GM12878 (cell line): ENCODE measurements at regions not wholly inside any gene's neighbourhood (a gene's known extent, or its start where the extent isn't known, plus 50 kb on each side); places are given as distances from the start of the nearest gene placed in this dataset.

Experiments
- ATAC-seq: fragments of 200-7000 bp; cut with Tn5 transposase; 3 replicates; pipeline ENCODE4 v1.9.1; 2020; ENCODE audit warnings: mild to moderate bottlenecking, moderate library complexity
- BruUV-seq: library from RNA; stranded (reverse); fragments of 400-500 nt; replicated peaks from 2 replicates; lab custom pipeline; 2021; lab: Mats Ljungman, UMichigan
- CTCF ChIA-PET: fragments of 300-600 bp; sonication (Branson Sonifier 250); formaldehyde crosslinking; extraction: SDS; loops from one replicate; lab custom pipeline; 2021; ENCODE audit warnings: inconsistent platforms; lab: Yijun Ruan, JAX
- POLR2A ChIA-PET: fragments of 350-600 bp; formaldehyde crosslinking; extraction: SDS; loops from one replicate; lab custom pipeline; 2021; ENCODE audit warnings: inconsistent platforms; lab: Charles Lee
- RAD21 ChIA-PET: fragments of 300-600 bp; sonication (Branson Sonifier 250); formaldehyde crosslinking; loops from one replicate; lab custom pipeline; 2023; ENCODE audit warnings: antibody characterized with exemption; ENCODE audit not compliant: unreplicated experiment; lab: Charles Lee
- SMC1A ChIA-PET: fragments of 300-600 bp; sonication (Branson Sonifier 250); formaldehyde crosslinking; loops from one replicate; lab custom pipeline; 2023; ENCODE audit not compliant: unreplicated experiment, uncharacterized antibody; lab: Charles Lee
- DNase-seq: peaks from one replicate; pipeline ENCODE4 v3.0.0-alpha.2; 2011; ENCODE audit warnings: low read depth, low spot score
- FAIRE-seq: peaks from 3 replicates; lab custom pipeline; 2011; peaks lifted over from hg19 to GRCh38; lab: Jason Lieb, UNC
- H2AFZ ChIP-seq: 2 replicates; pipeline ENCODE4 v1.6.0; 2011; ENCODE audit warnings: low read depth, low read length, control low read depth; ENCODE audit not compliant: control insufficient read depth
- H3K27ac ChIP-seq: 2 replicates; pipeline ENCODE4 v1.5.1; 2011; ENCODE audit warnings: control low read depth; ENCODE audit not compliant: control insufficient read depth, insufficient read depth
- H3K27me3 ChIP-seq, 2 experiments: replicated peaks in 1 of 2; 2 replicates each; pipeline versions ENCODE4 v1.6.0 to v1.6.1; 2011; ENCODE audit warnings: low read length in 1 of 2; ENCODE audit not compliant: control insufficient read depth in 2 of 2, insufficient read depth in 2 of 2
- H3K36me3 ChIP-seq, 2 experiments: 2 replicates each; pipeline ENCODE4 v1.5.1; 2011; ENCODE audit warnings: low read length in 1 of 2; ENCODE audit not compliant: control insufficient read depth in 2 of 2, insufficient read depth in 2 of 2
- H3K4me1 ChIP-seq: 2 replicates; pipeline ENCODE4 v1.6.1; 2011; ENCODE audit warnings: mild to moderate bottlenecking, low read length, moderate library complexity, mixed read lengths; ENCODE audit not compliant: control insufficient read depth, insufficient read depth
- H3K4me2 ChIP-seq: 2 replicates; pipeline ENCODE4 v1.6.0; 2011; ENCODE audit warnings: control low read depth; ENCODE audit not compliant: control insufficient read depth, insufficient read depth
- H3K4me3 ChIP-seq: fragments of 200-600 bp; sonication (generic); 2 replicates; pipeline ENCODE4 v1.5.1; 2016
- H3K79me2 ChIP-seq: 2 replicates; pipeline ENCODE4 v1.6.0; 2011; ENCODE audit warnings: low read length; ENCODE audit not compliant: control insufficient read depth, insufficient read depth
- H3K9ac ChIP-seq: 2 replicates; pipeline ENCODE4 v1.8.0; 2011; ENCODE audit warnings: low read length, control low read depth, mixed read lengths; ENCODE audit not compliant: control insufficient read depth, insufficient read depth
- H3K9me3 ChIP-seq: replicated peaks from 3 replicates; pipeline ENCODE4 v1.5.1; 2011; ENCODE audit warnings: mild to moderate bottlenecking, low read length; ENCODE audit not compliant: control insufficient read depth, insufficient read depth
- H4K20me1 ChIP-seq: 2 replicates; pipeline ENCODE4 v1.6.0; 2011; ENCODE audit not compliant: control insufficient read depth, insufficient read depth
- KDM1A ChIP-seq: fragments of 200-600 bp; sonication (generic); IDR thresholded peaks from 2 replicates; pipeline ENCODE4 v1.6.1; 2016; ENCODE audit warnings: borderline replicate concordance
- NBN ChIP-seq: fragments of 450-650 bp; IDR thresholded peaks from 2 replicates; pipeline ENCODE4 v1.6.1; 2016
- PAX8 ChIP-seq: fragments of 450-650 bp; IDR thresholded peaks from 2 replicates; pipeline ENCODE4 v1.6.1; 2017; ENCODE audit warnings: mild to moderate bottlenecking, moderate library complexity
- SREBF1 ChIP-seq: IDR thresholded peaks from 2 replicates; pipeline ENCODE4 v1.6.1; 2012; ENCODE audit warnings: mild to moderate bottlenecking, low read length
- WGBS: methylation state at CpG from one replicate; pipeline ENCODE4 v1.1.6; 2016; ENCODE audit warnings: low lambda C conversion rate; ENCODE audit not compliant: insufficient replicate concordance, insufficient coverage; ENCODE audit errors: missing lambda C conversion rate; 5-methylcytosine and 5-hydroxymethylcytosine counted together
- in situ Hi-C: fragments of 300-500 bp; cut with MboI; formaldehyde crosslinking; loops from 9 replicates; pipeline ENCODE4 v1.14.3; 2018; ENCODE audit warnings: mixed read lengths
- intact Hi-C: fragments of 100-400 bp; cut with micrococcal nuclease; formaldehyde crosslinking; loops from one replicate; pipeline ENCODE4 v1.14.2; 2022; ENCODE audit not compliant: unreplicated experiment

GRCh38 chr4:66035701-66036100, 365.4 kb upstream of the EPHA5 start:
- RAD21 ChIA-PET = no interaction called here
- no peak for FAIRE-seq
- ATAC-seq = no peak
- POLR2A ChIA-PET = no interaction called here
- Histone ChIP-seq H3K4me3 (no peak overlapping the region), H3K79me2 (no peaks in the 10 kb centered on the region), H3K27ac (no peak overlapping the region), H3K4me1 (no peaks in the 10 kb centered on the region), H2AFZ (no peak overlapping the region), H4K20me1 (no peaks in the 10 kb centered on the region), H3K4me2 (no peak overlapping the region), H3K36me3 (no peaks in the 10 kb centered on the region), H3K27me3 (no peaks in the 10 kb centered on the region), H3K9me3 (no peaks in the 10 kb centered on the region), H3K9ac (no peak overlapping the region)
- in situ Hi-C loops = no loop called here
- TF ChIP-seq KDM1A (no peak), NBN (no peak)
- intact Hi-C loops = no loop called here
- CTCF ChIA-PET = no interaction called here
- DNase-seq = no peak
- SMC1A ChIA-PET = no interaction called here
- BruUV-seq = no TSS peak
- WGBS = 22% methylated on average over 2 of the region's 2 CpGs

DNA sequence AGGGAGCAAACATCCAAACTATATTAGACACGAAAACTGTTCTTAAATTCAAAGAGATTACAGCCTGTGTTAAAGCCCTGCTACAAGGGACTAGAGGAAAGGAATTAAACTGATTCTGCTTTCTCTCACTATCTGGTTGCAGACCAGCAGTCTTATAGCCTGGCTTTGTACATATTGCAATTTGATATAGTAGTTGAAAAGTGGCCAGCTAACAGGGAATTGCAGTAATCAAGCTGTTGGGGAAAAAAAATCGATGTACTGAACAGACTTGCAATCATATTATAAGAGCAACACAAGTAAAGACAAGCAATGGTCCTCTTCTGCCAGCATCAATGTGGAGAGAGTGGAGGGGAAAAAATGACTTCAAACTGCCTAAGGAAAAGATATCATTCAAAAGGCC, 364.4 kb upstream of the EPHA5 start:
- WGBS = 0% methylated on average over 2 of the region's 2 CpGs
- FAIRE-seq (no peak), ATAC-seq (no peak), DNase-seq (no peak)
- intact Hi-C loops = no loop called here
- Histone ChIP-seq H3K4me1 (no peaks in the 10 kb centered on the region), H4K20me1 (no peaks in the 10 kb centered on the region), H3K79me2 (no peaks in the 10 kb centered on the region), H3K36me3 (no peaks in the 10 kb centered on the region), H2AFZ (no peak overlapping the region), H3K27me3 (no peaks in the 10 kb centered on the region), H3K9ac (no peak overlapping the region), H3K4me2 (no peak overlapping the region), H3K4me3 (no peak overlapping the region), H3K9me3 (no peaks in the 10 kb centered on the region), H3K27ac (no peak overlapping the region)
- ChIA-PET CTCF (no interaction called here), RAD21 (no interaction called here), SMC1A (interaction anchor here (0.8 kb wide), 1 partner anchor 28 kb away, joined by 3 read pairs; no protein-coding TSS in a partner anchor), POLR2A (no interaction called here)
- in situ Hi-C loops = no loop called here
- TF ChIP-seq SREBF1 (no peak), PAX8 (no peak)
- BruUV-seq = no TSS peak
